HG02588 (cell line): ENCODE measurements at regions not wholly inside any gene's neighbourhood (a gene's known extent, or its start where the extent isn't known, plus 50 kb on each side); places are given as distances from the start of the nearest gene placed in this dataset.

Experiments
- ATAC-seq: cut with Tn5 transposase; IDR thresholded peaks from one replicate; pipeline ENCODE4 v1.9.1; 2021; ENCODE audit warnings: mild to moderate bottlenecking, moderate library complexity; ENCODE audit not compliant: unreplicated experiment

DNA sequence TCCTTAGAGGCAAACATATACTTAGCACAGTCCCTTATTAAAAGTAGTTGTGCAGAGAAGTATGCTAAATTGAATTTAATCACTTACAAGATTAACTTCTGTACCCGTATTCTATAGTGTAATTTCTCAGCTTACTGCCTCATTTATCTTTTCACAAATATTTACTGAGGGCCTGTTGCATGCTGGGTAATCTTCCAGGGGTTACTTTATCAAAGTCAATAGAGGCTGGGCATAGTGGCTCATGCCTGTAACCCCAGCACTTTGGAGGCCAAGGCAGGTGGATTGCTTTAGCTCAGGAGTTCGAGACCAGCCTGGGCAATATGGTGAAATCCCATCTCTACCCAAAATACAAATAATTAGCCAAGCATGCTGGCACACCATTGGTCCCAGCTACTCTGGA, 111.7 kb upstream of the RAB27B start:
- ATAC-seq: no peak

DNA sequence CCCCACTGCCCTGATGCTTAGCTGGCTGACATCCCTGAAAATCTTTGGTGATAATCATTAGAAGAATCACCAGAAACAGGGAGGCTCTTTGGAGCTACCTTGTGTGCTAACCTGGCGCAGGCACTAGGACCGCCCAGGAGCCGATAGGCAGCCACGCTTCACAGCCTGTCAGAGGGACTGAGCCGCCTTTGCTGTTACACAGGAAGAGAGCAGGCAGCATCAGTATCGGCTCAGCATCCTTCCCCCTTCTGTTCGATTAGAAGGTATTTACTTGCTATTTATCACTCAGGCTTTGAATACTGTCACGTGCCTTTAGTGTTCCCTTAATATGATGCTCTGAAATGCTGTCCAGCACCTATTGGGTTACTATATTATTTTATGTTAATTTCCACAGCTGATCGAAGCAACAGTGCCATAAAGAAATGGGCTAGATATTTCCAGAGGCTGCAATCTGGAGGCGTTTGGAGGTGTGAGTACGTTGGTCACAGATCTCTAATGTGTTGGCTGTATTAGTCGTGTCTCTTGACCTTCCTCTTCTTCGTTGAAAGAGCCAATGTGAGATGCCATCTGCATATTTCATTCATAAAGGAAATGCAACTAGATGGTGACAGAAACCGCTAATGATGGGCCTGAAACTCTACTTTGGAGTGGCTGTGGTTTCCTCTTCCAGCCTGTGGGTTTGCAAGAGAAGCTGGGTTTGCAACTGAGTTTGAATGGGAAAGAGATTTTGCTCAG, 110.4 kb upstream of the RAB27B start:
- ATAC-seq: peak; percentile 64

DNA sequence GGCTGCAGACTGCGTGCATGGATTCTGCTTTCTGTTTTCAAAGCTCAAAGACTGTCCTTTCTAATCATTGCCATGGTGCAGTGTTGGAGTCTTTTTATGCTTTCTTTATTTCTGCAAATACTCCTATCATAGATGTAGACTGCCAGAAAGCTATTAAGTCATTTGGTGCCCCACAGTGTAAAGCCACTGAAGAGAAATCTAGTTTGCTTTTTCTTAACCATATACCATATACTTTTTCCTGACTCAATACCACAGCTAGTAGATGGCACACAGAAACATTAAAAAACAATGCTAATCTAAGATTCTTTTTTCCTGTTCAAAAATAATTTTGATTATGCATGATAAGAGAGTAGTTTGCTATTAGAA, 109.9 kb upstream of the RAB27B start:
- no peak for ATAC-seq

DNA sequence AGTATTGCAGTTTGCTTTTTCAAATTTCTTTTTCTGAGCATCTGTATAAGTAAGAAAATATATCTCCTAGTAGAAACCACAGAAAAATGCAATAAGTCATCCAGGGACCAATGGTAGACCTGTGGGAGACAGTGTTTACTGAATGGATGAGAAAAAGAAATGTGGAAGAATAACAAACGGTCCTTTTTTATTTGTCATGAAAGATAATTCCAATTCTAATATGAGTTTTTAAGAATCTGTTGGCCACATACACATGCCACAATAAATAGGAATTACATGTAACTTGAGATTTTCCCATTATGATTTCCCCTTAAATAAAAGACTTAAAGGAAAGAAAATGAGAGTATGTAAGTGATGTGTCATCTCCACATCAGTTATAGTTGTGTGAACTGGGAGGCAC, 107.7 kb upstream of the RAB27B start:
- no peak for ATAC-seq

DNA sequence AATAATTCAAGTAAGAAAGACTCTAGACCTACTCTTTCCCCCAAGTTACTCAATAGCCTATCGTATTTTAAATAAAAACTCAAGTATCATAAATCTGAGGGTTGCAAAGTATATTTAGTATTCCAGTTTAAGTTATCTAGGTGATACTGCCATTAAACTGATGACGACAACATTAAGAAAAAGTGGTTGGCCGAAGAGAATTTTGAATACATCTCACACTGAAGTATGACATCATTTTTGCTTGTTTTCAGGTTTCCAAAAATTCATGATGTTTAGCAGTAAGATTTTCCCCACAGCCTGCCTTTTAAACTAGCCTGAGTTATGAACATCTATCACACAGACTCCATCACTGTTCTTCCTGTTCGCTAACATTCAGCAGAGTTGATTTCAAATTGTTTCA, 102.1 kb upstream of the RAB27B start:
- no peak for ATAC-seq

DNA sequence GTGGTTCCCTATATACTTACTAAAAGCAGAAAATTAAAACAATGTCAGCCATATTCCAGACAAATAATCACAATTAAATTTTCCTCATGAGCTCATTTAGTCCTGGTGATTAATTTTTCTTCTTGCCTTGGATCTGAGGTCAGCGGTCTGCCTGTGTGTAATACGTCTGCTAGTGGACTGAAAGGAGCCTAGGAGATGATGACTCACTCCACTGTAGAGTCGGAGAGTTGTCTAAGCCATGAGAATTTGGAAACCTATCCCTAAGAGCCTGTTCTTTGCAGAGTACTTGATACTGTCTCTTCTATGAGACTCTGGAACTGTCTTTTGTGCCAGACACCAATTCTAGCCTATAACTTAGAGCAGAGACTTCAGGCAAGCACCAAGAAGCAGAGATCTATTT, 94.2 kb upstream of the RAB27B start:
- ATAC-seq: no peak

DNA sequence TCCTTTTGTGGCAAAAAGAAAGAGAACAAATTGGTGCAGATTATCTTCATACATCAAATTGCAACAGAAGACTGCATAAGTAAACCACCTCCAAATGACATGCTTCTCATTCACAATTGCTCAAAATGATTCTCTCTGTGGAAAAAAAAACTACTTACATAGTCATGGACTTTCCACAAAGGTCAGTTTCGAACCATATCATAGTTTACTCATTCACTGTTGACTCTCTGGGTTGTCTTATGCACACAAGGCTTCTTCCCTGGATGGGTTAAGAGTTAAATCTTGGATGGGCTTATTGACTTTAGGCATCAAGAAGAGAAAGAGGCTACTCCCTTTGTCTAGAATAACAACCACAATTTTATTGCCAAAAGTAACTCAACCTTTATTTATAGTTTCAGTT, 91.3 kb upstream of the RAB27B start:
- no peak for ATAC-seq

DNA sequence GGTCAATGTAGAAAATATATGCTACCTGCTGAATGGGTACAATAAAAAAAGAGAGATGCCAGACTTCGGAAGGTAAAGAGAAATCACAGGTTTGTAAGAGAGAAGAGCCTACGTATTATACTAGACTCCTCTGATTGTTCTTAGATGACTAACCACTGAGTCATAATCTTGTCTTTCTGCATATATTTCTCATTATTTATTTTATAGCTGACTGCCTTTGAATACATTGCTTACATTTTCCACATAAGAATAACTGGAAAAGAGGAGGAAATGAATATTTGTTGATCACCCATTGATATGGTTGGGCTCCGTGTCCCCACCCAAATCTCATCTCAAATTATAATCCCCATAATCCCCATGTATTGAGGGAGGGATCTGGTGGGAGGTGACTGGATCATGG, 90.3 kb upstream of the RAB27B start:
- ATAC-seq: no peak

DNA sequence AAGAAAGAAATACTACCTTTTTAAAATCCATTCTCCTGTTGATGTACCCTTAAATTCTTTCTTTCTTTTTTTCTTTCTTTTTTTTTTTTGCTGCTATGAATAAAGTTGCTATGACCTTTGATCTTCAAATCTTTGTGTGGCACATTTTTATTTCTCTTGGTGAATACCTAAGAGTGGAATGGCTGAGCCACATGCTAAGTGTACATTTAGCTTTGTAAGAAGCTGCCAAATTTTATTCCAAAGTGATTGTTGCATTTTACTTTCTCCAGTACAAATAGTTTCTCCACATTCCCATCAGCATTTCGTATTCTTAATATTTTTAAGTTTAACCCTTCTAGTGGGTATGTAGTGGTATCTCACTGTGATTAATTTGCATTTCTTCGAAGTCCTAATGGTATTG, 88.8 kb upstream of the RAB27B start:
- ATAC-seq: no peak

DNA sequence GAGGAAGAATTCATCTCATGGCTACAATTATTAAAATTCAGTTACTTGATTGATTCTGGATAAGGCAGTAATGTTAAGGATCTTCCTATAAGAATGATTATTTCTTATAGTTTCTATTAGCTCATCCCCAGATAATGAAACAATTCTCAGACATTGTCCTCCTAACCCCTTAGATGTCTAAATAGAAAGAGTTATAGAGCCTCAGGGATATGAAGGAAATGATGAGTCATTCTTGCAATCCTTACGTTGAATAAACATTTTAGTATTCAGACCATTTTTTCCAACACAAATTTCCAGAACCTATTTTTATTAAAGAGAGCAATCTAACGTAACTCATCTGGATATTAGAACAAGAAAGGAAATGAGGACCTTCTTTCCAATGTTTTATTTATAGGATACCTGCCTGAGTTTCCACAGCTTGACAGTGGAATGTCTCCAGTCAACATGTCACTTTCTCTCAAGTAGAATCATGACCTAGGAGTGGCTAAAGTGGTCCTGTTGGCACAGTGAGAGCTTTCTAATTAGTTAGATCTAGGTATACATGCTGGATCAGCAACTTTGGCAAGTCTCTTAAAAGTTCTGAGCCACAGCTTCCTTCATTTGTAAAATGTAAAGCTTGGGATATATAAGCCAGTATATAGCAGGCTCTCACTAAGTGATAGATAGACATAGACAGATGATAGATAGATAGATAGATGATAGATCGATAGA, 88.0 kb upstream of the RAB27B start:
- ATAC-seq: no peak

DNA sequence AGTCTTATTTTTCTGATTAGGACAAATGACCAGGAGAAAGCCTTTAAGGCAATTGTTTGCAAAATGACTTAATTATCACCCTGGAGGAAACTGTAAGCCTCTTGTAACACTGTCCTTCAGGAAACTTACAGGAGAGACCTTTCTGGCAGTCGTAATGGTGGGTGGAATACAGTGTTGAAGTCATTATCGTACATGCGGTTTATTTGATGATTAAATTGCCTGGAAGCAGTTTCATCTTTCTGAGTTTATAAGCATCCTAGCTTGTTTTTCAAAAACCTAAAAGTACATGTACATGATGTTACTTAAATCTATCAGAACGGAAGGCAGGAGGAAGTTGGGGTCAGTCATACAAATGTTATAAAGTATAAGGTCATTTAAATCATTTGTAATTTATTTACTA, 86.2 kb upstream of the RAB27B start:
- no peak for ATAC-seq

DNA sequence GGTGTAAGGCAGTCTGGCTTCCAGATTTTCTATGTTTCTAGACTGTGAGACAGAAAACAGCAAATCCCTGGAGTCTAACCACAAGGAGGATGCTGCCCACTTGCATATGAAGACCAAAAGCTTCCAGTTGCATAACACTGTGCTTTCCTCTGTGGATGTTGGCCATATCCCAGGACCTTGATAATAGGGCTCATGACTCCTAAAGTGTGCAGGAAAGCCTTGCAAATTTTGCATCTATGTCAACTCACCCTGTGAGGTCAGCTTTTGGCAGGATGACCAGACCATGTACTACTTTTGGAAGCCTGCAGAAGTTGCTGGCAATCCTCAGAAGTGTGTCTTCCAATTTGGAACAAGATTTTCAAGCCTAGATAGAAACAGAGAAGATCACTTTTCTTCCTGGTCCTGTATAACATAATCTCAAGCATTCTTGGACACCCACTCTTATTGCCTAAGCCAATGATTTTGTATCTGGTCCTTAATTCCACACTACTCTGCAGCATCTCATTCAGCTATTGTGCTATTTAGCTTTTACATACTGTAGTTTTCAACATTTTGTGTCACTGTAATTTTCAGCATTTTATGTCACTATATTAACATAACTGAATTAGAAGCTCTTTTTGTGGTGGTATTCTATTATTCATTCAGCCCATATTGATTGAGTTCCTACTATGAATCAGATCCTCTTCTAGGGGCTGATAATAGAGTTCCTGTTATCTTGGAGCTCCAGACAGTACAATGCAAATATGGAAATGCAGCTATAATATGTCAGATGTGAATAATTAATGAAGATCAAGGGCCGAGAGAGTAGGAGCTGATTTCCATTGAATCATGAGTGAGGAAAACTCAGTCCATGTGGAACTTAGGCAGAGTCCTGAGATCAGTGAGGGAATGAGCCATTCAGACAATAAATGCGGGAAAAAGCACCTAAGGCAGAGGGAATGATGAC, 85.3 kb upstream of the RAB27B start:
- ATAC-seq: no peak

DNA sequence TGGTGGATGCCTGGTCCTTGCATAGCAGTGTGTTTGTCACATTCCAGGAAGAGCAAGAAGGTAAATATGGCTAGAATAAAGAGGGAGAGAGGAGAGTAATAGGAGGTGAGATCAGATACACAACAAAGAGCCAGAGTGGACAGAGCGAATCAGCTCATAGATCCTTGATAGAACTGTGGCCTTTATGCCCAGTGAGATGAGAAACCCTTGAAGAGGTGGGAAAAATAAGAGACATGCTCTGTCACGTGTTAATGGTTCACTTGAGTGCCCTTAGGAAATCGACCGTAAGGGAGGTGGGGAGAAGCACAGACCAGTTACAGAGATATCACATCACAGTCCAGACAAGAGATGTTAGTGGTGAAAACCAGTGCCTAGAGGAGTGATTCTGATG, 84.7 kb upstream of the RAB27B start:
- ATAC-seq: no peak

DNA sequence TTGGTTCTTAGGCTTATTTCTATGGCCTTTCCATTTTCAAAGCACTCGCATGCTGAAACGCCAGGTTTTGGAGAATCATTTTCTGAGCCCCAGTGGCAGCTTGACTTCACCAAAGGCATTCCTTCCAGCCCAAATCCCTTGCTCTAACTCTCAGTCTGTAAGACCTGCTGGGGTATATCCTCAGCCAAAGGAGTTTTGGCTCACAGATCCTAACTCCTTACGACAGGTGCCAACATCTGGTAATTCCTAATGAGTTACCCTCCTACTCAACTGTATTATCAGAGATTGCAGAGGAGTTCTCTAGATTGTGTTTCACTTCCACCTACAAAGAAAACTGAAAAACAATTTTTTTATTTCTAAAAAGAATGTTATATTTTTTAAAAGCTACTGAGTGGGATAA, 79.0 kb upstream of the RAB27B start:
- no peak for ATAC-seq

DNA sequence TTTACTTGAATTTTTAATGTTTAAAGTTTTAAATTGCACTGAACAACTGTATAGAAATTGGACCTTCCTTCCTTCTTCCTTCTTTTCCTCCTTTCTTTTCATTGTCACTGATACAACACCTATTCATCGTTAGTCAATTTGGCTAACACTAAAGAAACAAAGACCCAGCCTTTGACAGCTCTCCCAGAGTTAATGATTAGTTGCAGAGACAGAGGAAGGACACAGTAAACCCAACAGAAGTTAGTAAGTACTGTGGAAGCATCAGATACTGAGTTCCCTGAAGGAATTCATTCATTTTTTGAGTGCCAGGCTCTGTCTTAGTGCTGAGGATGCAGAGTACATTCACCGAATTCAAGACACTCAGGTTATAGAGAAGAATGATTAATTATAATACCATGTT, 77.9 kb upstream of the RAB27B start:
- ATAC-seq: no peak

DNA sequence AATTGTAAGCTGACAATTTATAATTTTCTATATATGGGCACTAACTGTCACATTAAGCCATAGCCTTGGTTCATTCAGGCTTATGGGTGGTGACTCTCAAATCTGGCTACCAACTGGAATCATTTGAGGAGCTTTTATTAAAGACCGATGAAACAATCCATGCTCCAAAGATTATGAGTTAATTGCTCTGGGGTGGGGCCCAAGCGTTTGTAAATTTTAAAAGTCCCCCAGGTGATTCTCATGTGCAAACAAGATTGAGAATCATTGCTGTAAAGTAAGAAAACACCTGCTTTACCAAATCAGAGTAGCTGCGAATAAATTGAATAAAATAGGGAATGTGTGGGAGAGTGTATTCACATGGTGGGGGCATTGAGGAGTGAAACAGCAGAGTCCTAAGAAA, 76.1 kb upstream of the RAB27B start:
- no peak for ATAC-seq

DNA sequence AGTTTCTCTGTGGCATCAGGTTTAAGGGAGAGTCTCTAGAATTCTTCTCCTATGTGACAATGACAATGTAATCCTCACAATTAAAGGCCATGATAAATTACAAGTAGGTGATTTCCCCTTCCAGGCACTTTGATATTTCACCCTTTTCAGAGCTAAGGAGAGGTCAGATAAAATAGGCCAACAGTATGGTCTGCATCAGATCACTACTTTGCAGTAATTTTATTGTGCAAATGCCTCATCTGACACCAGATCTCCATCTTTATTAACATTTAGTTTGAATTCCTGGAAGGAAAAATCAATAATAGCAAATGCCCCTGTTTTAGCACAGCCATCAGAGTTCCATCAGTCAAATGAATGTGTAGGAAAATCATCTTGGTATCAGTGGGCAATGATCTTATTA, 72.8 kb upstream of the RAB27B start:
- ATAC-seq: no peak

DNA sequence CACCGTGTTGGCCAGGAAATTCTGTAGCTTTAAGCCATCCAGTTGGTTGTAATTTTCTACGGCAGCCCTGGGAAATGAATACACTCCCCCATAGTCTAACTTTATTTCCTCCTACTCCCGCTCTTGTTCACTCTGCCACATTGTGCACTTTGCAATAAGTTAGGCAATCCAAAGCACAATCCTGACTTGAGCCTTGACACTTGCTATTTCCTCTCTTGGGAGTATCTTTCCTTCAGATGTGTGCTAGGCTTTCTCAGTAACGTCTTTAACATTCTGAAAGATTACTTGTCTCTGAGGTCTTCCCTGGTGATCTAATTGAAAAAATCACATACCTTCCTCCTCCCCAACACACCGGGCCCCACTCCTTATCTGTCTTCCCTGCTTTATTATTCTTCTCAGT, 65.9 kb upstream of the RAB27B start:
- ATAC-seq: no peak

DNA sequence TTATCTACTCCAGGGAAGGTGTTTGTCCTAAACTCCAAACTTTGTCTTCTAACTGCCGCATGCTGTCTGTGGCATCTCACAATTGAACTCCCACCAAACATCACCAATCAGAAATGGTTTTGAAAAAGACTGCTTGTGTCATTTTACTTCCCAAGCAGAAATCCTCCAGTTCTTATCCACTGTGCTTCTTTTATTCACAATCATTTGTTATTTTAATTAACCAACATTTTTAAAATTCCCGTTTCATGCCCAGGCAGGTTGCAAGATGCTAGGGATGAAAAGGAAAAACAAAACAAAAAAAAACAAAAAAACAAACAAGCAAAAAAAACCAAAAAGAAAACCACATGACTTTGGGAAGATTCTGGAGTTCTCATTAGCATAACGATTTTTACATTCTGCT, 63.5 kb upstream of the RAB27B start:
- ATAC-seq: no peak

DNA sequence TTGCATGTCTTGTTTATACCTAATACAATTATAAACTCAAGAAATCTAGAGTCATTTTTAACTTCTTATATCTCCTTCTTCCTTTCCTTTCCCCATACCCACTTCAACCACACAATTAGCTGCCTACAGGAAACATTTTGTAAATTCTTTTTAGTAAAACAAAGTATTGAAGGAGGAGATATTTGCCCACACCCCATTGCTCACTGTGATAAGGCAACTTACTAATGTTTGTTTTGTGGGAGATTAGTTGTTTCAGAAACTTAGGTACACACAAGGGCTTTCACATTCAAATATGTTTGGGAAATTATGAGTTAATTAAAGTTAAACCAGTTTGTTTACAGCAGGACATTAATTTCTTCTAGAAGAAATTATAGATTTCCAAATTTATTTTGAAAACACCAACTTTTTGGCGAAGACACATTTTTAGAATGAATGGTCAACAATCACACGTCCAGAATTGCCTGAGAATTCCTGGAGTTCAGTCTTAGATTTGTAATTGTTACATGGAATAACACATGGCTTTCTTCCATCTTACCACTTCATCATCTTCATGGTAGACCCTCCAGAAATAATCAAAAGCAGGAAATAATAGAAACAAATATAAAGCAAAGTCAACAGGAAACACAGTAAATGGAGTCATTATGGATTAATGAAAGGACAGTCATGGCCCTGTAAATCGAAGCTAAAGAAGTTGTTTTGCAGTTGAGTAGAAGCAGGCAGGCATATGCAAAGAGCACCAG, 62.5 kb upstream of the RAB27B start:
- no peak for ATAC-seq

DNA sequence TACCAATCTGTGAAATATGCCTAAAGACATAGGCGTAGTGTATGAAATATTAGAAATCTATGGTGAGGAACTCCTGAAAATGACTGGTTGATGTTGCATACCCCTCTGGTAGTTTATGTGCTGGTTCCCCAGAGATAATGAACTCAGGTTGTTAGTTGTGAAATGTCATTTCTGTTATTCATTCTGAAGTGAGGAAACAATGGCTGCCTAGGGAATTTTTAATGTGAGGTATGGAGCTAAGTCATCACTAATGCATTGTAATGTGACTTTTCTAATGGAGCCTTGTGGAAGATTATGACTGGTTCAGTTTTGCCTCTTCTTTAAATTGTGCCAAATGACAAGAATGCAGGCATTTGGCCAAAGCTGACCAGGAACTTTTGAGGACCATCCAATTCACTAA, 61.6 kb upstream of the RAB27B start:
- ATAC-seq: no peak
